ENCODE measurements at regions not wholly inside any gene's neighbourhood (a gene's known extent, or its start where the extent isn't known, plus 50 kb on each side); places are given as distances from the start of the nearest gene placed in this dataset.

DNA sequence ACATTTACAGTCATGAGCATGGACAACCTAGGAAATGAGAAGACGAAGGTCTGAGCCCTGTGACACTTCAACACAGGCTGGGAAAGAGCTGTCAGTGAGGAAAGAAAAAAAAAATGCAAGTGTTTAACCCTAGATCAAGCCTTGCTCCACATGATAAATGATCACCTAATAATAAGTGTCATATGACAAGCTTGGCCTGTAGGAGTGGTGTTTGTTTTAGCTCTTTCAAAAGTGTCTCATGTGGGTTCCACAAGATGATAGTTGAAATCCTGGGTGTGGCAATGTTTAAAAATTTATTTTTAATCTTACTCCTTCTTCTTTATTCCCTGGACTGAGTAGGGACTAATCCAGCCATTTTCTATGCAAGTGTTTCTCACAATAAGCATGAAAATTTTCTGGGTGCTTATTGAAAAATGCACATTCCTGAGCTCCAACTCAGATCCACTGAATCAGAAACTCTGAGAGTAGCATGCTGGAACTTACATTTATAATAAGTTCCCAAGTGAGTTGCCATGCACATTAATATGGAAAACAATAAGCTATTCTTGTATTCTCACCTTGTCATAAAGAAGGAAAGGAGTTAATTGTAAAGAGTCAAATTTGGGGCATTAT lies 138.3 kb downstream of the AREG start:
- intact Hi-C loops (cut with micrococcal nuclease; ENCODE audit: unreplicated experiment), result no loop called here
- BruUV-seq (replicated peaks), result no TSS peak
- Histone ChIP-seq H3K4me2 (ENCODE audit: low read length) (no peak overlapping the region), H3K27ac (ENCODE audit: low read depth, low read length, poor library complexity, severe bottlenecking) (no peak overlapping the region), H2AFZ (ENCODE audit: low read length) (no peak overlapping the region), H3K4me1 (ENCODE audit: insufficient read depth, low read length, poor library complexity, severe bottlenecking) (no peaks in the 10 kb centered on the region), H3K9me3 (ENCODE audit: low read length) (no peaks in the 10 kb centered on the region), H3K79me2 (ENCODE audit: insufficient read depth, low read depth, low read length) (no peaks in the 10 kb centered on the region), H3K9me2 (ENCODE audit: insufficient read depth, low read length) (no peaks in the 10 kb centered on the region), H3K4me3 (ENCODE audit: low read depth, low read length, poor library complexity, severe bottlenecking) (no peak overlapping the region), H3K36me3 (ENCODE audit: insufficient read depth, low read length) (no peaks in the 10 kb centered on the region), H4K20me1 (ENCODE audit: insufficient read depth, low read length) (no peaks in the 10 kb centered on the region)
- no peak for TF ChIP-seq EZH2phosphoT487 (IDR thresholded peaks at IDR 0.05; ENCODE audit: borderline replicate concordance, low read depth, low read length)
- TF ChIP-seq, protein P1, sequence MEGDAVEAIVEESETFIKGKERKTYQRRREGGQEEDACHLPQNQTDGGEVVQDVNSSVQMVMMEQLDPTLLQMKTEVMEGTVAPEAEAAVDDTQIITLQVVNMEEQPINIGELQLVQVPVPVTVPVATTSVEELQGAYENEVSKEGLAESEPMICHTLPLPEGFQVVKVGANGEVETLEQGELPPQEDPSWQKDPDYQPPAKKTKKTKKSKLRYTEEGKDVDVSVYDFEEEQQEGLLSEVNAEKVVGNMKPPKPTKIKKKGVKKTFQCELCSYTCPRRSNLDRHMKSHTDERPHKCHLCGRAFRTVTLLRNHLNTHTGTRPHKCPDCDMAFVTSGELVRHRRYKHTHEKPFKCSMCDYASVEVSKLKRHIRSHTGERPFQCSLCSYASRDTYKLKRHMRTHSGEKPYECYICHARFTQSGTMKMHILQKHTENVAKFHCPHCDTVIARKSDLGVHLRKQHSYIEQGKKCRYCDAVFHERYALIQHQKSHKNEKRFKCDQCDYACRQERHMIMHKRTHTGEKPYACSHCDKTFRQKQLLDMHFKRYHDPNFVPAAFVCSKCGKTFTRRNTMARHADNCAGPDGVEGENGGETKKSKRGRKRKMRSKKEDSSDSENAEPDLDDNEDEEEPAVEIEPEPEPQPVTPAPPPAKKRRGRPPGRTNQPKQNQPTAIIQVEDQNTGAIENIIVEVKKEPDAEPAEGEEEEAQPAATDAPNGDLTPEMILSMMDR (conservative IDR thresholded peaks at IDR 0.05; ENCODE audit: low read length), result no peak
- DNase-seq (ENCODE audit: low spot score), result no peak
- POLR2A ChIA-PET, result no interaction called here
- CTCF ChIA-PET (ENCODE audit: unreplicated experiment), result no interaction called here

DNA sequence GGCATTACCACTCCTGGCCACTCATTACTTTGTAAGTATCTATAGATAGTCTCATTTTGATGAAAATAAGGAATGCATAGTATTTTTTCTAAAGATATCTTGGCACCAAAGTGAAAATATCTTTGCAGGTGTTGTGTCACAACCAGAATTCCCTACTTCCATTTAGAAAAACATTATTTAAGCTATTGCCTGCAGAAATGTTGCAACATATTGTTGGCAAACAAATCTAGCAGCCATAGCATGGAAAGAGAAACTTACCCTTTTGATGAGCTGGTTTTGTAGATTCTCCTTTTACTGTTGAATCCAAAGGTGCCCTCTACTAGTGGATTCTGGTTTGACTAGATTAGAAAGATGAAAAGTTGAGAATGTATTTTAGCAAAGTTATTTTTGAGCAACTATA lies 138.8 kb downstream of the AREG start:
- no peak overlapping the region for H3K4me2 ChIP-seq (ENCODE audit: low read length)
- H3K36me3 ChIP-seq (ENCODE audit: insufficient read depth, low read length), result no peaks in the 10 kb centered on the region
- intact Hi-C loops (cut with micrococcal nuclease; ENCODE audit: unreplicated experiment), result no loop called here
- no peak overlapping the region for H3K4me3 ChIP-seq (ENCODE audit: low read depth, low read length, poor library complexity, severe bottlenecking)
- CTCF ChIA-PET (ENCODE audit: unreplicated experiment), result no interaction called here
- no peaks in the 10 kb centered on the region for H3K4me1 ChIP-seq (ENCODE audit: insufficient read depth, low read length, poor library complexity, severe bottlenecking)
- TF ChIP-seq EZH2phosphoT487 (IDR thresholded peaks at IDR 0.05; ENCODE audit: borderline replicate concordance, low read depth, low read length), result no peak
- TF ChIP-seq, protein P1 (conservative IDR thresholded peaks at IDR 0.05; ENCODE audit: low read length), result no peak
- BruUV-seq (replicated peaks), result no TSS peak
- DNase-seq (ENCODE audit: low spot score), result no peak
- no peak overlapping the region for H3K27ac ChIP-seq (ENCODE audit: low read depth, low read length, poor library complexity, severe bottlenecking)
- H4K20me1 ChIP-seq (ENCODE audit: insufficient read depth, low read length), result no peaks in the 10 kb centered on the region
- no peaks in the 10 kb centered on the region for H3K9me3 ChIP-seq (ENCODE audit: low read length)
- H3K9me2 ChIP-seq (ENCODE audit: insufficient read depth, low read length), result no peaks in the 10 kb centered on the region
- POLR2A ChIA-PET, result no interaction called here
- no peak overlapping the region for H2AFZ ChIP-seq (ENCODE audit: low read length)
- H3K79me2 ChIP-seq (ENCODE audit: insufficient read depth, low read depth, low read length), result no peaks in the 10 kb centered on the region

DNA sequence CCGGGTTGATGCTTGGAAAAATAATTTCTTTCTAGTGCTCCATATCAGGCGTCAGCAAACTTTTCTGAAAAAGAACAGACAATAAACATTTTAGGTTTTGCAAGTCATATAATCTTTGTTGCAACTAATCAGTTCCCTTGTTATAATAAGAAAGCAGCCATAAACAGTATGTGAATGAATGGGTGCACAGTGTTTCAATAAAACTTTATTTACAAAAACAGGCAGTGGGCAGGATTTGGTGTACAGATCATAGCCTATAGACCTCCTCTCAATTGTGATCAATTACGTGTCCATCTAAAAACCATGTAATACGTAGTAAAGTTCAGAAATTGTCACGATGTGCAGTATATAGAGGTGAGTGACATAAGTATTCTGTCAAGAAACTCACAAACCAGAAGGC lies 143.4 kb downstream of the AREG start:
- no peak overlapping the region for H3K4me3 ChIP-seq (ENCODE audit: low read depth, low read length, poor library complexity, severe bottlenecking)
- ChIA-PET POLR2A (interaction anchor here (0.6 kb wide), 1 partner anchor 514 kb away, joined by 3 read pairs; no protein-coding TSS in a partner anchor), CTCF (ENCODE audit: unreplicated experiment) (no interaction called here)
- no peak for TF ChIP-seq EZH2phosphoT487 (IDR thresholded peaks at IDR 0.05; ENCODE audit: borderline replicate concordance, low read depth, low read length)
- TF ChIP-seq, protein P1 (conservative IDR thresholded peaks at IDR 0.05; ENCODE audit: low read length), result no peak
- H3K27ac ChIP-seq (ENCODE audit: low read depth, low read length, poor library complexity, severe bottlenecking), result no peak overlapping the region
- no peaks in the 10 kb centered on the region for H4K20me1 ChIP-seq (ENCODE audit: insufficient read depth, low read length)
- H3K36me3 ChIP-seq (ENCODE audit: insufficient read depth, low read length), result no peaks in the 10 kb centered on the region
- intact Hi-C loops (cut with micrococcal nuclease; ENCODE audit: unreplicated experiment), result no loop called here
- H3K9me3 ChIP-seq (ENCODE audit: low read length), result no peaks in the 10 kb centered on the region
- no peaks in the 10 kb centered on the region for H3K4me1 ChIP-seq (ENCODE audit: insufficient read depth, low read length, poor library complexity, severe bottlenecking)
- H3K4me2 ChIP-seq (ENCODE audit: low read length), result no peak overlapping the region
- H2AFZ ChIP-seq (ENCODE audit: low read length), result no peak overlapping the region
- no peaks in the 10 kb centered on the region for H3K9me2 ChIP-seq (ENCODE audit: insufficient read depth, low read length)
- DNase-seq (ENCODE audit: low spot score), result no peak
- no TSS peak for BruUV-seq (replicated peaks)
- no peaks in the 10 kb centered on the region for H3K79me2 ChIP-seq (ENCODE audit: insufficient read depth, low read depth, low read length)

Measured in OCI-LY7 (cell line).